SK-N-MC (cell line): ENCODE measurements at regions not wholly inside any gene's neighbourhood (a gene's known extent, or its start where the extent isn't known, plus 50 kb on each side); places are given as distances from the start of the nearest gene placed in this dataset.
A peak's percentile ranks its signal among the peaks of the same experiment; 100 is the strongest.

ENCODE experiments used
- DNase-seq: peaks from one replicate; pipeline ENCODE4 v3.0.0-alpha.2; 2011; ENCODE audit warnings: low read depth, low spot score
- H3K27ac ChIP-seq: fragments of 200-600 bp; sonication (generic); 2 replicates; pipeline ENCODE4 v1.5.1; 2016; ENCODE audit warnings: mixed run types
- H3K36me3 ChIP-seq: fragments of 200-600 bp; sonication (generic); 2 replicates; pipeline ENCODE4 v1.6.1; 2017; ENCODE audit warnings: antibody characterized with exemption, low read length, mixed read lengths; ENCODE audit not compliant: insufficient read depth
- H3K4me3 ChIP-seq: fragments of 200-600 bp; sonication (generic); 2 replicates; pipeline ENCODE4 v1.5.1; 2016
- H3K9ac ChIP-seq: fragments of 200-600 bp; sonication (generic); 2 replicates; pipeline ENCODE4 v1.8.0; 2017; ENCODE audit warnings: mixed run types, mixed read lengths; ENCODE audit not compliant: insufficient read length
- H3K9me3 ChIP-seq: fragments of 200-600 bp; sonication (generic); 2 replicates; pipeline ENCODE4 v1.6.1; 2017; ENCODE audit warnings: low read depth, mild to moderate bottlenecking, antibody characterized with exemption, low read length, moderate library complexity, mixed read lengths
- EZH2 ChIP-seq: fragments of 200-600 bp; sonication (generic); IDR thresholded peaks from one replicate; pipeline ENCODE4 v1.6.1; 2017; ENCODE audit warnings: antibody characterized with exemption
- FOXP2 ChIP-seq: optimal IDR thresholded peaks from 2 replicates; pipeline ENCODE3; 2011; ENCODE audit warnings: mild to moderate bottlenecking, moderate library complexity; ENCODE audit not compliant: insufficient read depth; ENCODE audit errors: extremely low read length, control extremely low read depth
- POLR2AphosphoS5 ChIP-seq: IDR thresholded peaks from 2 replicates; pipeline ENCODE4 v1.6.1; 2012; ENCODE audit warnings: mild to moderate bottlenecking, low read depth, low read length, borderline replicate concordance

DNA sequence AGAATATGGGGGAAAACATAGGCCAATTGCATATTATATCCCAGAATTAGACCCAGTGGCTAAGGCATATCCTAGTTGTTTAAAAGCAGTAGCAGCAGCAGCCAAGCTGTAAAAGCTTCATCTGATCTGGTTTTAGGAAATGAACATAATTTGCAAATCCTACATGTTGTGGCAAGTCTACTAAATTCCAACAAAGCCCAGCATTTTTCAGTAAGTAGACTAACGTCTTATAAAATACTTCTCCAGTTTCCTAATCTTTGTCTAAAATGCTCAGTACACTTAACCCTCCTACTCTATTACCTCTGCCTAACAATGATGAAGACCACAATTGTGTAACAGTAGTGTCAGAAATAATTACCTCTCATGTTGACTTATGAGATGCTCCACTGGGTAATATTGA, 70.9 kb upstream of the RERGL start:
- no peaks in the 10 kb centered on the region for H3K9me3 ChIP-seq
- no peak for TF ChIP-seq POLR2AphosphoS5
- TF ChIP-seq FOXP2, result no peak
- TF ChIP-seq EZH2, result no peak
- H3K9ac ChIP-seq, result no peak overlapping the region
- H3K27ac ChIP-seq, result no peak overlapping the region
- H3K36me3 ChIP-seq, result no peaks in the 10 kb centered on the region
- DNase-seq, result no peak
- no peak overlapping the region for H3K4me3 ChIP-seq

DNA sequence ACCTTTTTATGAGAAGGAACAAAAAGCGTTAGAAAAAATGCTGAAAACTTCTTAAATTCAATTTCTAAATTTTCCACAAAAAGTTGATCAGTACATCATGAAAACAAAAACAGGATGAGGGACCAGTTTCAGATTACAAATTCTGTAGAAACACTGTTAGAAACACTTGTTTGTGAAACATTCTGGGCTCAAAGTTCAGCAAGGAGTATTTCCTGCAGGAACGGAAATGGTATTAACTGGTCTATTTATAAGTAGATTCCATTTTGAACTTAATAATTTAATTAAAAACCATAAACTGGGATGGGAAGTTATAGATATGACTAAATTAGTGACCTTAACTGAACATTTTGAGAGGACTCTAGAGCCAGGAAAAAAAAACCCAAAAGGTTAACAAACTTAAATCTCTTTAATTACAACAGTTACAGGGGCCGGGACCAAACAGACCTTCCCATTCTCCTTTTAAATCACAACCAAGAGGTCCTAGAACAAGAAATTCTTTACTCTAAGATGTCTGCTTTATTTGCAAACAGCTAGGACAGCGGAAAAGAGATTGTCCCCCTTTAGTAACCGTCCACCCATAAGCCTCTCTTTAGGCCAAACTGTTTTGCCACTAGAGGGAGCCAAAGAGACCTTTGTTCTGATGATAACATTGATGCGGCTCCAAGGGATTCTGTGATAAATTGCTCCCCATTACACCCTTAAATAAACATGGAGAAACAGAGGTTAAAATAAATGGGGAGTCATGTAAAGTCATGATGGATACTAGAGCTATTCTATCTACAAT, 69.0 kb upstream of the RERGL start:
- H3K4me3 ChIP-seq, result no peak overlapping the region
- H3K9me3 ChIP-seq, result no peaks in the 10 kb centered on the region
- TF ChIP-seq POLR2AphosphoS5 (no peak), EZH2 (no peak)
- H3K9ac ChIP-seq, result no peak overlapping the region
- H3K36me3 ChIP-seq, result no peaks in the 10 kb centered on the region
- no peak for DNase-seq
- no peak overlapping the region for H3K27ac ChIP-seq

DNA sequence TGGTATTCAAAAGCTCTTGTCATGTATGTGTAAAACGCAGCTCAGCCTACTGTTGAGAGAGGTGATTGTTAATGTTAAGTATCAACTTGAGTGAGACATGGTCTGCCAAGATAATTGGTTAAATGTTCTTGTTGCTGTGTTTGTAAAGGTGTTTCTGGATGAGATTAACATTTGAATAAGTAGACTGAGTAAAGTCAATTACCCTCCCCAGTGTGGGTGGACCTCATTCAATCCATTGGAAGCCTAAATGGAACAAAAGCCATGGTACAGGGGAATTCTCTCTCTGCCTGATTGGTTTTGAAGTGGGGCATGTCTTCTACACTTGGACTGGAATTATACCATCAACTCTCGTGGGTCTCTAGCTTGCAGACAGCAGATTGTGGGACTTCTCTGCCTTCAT, 63.8 kb upstream of the RERGL start:
- H3K27ac ChIP-seq, result no peak overlapping the region
- H3K4me3 ChIP-seq, result no peak overlapping the region
- no peak overlapping the region for H3K9ac ChIP-seq
- no peaks in the 10 kb centered on the region for H3K9me3 ChIP-seq
- TF ChIP-seq POLR2AphosphoS5, result no peak
- no peak for DNase-seq
- no peaks in the 10 kb centered on the region for H3K36me3 ChIP-seq

DNA sequence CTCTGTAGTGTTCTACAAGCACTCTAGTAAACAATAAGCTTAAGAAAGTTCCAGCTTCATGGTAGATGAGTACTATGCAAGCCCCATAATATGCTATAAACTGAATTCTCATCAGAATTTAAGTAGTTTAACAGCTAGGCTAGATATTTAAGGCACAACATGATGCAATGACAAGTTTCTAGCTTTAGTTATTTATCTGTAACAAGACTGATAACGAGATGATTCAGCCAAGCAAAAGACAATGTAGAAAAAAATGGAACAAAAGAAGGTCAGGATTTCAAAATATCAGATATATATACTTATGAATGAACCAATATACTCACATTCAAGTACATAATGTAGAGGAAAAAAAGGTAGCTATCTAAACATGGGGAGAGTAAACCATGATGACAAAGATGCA, 61.0 kb upstream of the RERGL start:
- Histone ChIP-seq H3K36me3 (no peaks in the 10 kb centered on the region), H3K9me3 (no peaks in the 10 kb centered on the region), H3K4me3 (no peak overlapping the region), H3K27ac (no peak overlapping the region), H3K9ac (no peak overlapping the region)
- DNase-seq, result no peak
- TF ChIP-seq FOXP2, result no peak
- no peak for TF ChIP-seq EZH2

- H3K9me3 ChIP-seq, result no peaks in the 10 kb centered on the region
- H3K27ac ChIP-seq, result no peak overlapping the region
- TF ChIP-seq FOXP2 (no peak), POLR2AphosphoS5 (no peak), EZH2 (no peak)
- no peak overlapping the region for H3K4me3 ChIP-seq
- no peaks in the 10 kb centered on the region for H3K36me3 ChIP-seq
- DNase-seq, result no peak
- no peak overlapping the region for H3K9ac ChIP-seq
Observed at GRCh38 chr12:18148961-18149360, 59.0 kb upstream of the RERGL start.

- peak overlapping the region; percentile 52 for H3K9ac ChIP-seq
- H3K9me3 ChIP-seq, result no peaks in the 10 kb centered on the region
- TF ChIP-seq POLR2AphosphoS5 (no peak), FOXP2 (no peak), EZH2 (no peak)
- peak overlapping the region; percentile 88 for H3K27ac ChIP-seq
- no peaks in the 10 kb centered on the region for H3K36me3 ChIP-seq
- peak overlapping the region; percentile 62 for H3K4me3 ChIP-seq
- no peak for DNase-seq
Observed at GRCh38 chr12:18146363-18146762, 56.4 kb upstream of the RERGL start.

DNA sequence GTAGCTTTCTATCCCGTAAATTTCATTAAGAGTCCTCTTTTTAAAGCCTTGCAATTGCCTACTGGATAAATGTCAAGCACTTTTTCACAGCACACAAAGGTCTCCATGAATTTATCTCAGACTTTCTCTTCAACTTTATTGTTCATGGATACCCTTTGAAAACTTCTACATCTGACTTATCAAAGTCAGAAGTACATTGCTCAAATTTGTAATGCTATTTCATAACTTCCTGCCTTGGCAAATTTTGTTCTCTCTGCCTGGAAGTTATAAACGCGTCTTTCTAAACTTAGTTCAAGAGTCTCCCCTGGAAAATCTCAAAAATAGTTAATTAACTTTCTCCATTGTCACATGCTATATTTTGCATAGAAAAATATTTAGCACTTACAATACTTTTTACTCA, 55.9 kb upstream of the RERGL start:
- no peaks in the 10 kb centered on the region for H3K9me3 ChIP-seq
- H3K4me3 ChIP-seq, result peak overlapping the region; percentile 62
- peak overlapping the region; percentile 52 for H3K9ac ChIP-seq
- peak; percentile 59 for DNase-seq
- no peaks in the 10 kb centered on the region for H3K36me3 ChIP-seq
- TF ChIP-seq POLR2AphosphoS5 (no peak), EZH2 (no peak), FOXP2 (no peak)
- peak overlapping the region; percentile 88 for H3K27ac ChIP-seq

- no peak overlapping the region for H3K9ac ChIP-seq
- 0 out of 2 replicates have a peak overlapping the region, but pooled peaks have one; percentile 0 for H3K4me3 ChIP-seq
- no peak for TF ChIP-seq EZH2
- TF ChIP-seq POLR2AphosphoS5, result no peak
- no peak for TF ChIP-seq FOXP2
- H3K9me3 ChIP-seq, result no peaks in the 10 kb centered on the region
- H3K27ac ChIP-seq, result peak overlapping the region; percentile 51; the same call in 1 of the 2 replicates
- DNase-seq, result no peak
- no peaks in the 10 kb centered on the region for H3K36me3 ChIP-seq
Observed at GRCh38 chr12:18141048-18141982, 51.3 kb upstream of the RERGL start.
